GM23338 (cell line): ENCODE measurements at regions not wholly inside any gene's neighbourhood (a gene's known extent, or its start where the extent isn't known, plus 50 kb on each side); places are given as distances from the start of the nearest gene placed in this dataset.

Experiments used
- EZH2phosphoT487 ChIP-seq: fragments of 200-600 bp; sonication (generic); IDR thresholded peaks from one replicate; pipeline ENCODE4 v1.8.1; 2018; ENCODE audit warnings: antibody characterized with exemption; ENCODE audit not compliant: unreplicated experiment
- POLR2AphosphoS5 ChIP-seq: IDR thresholded peaks from 2 replicates; pipeline ENCODE4 v1.6.1; 2016; ENCODE audit warnings: antibody characterized with exemption, low read depth
- ZNF331 ChIP-seq: fragments of 250-450 bp; sonication (Bioruptor Pico); IDR thresholded peaks from 2 replicates; pipeline ENCODE4 v1.5.0; 2020; ENCODE audit warnings: low read depth, mild to moderate bottlenecking, moderate library complexity
- TF ChIP-seq, protein P1 (sequence below): fragments of 250-450 bp; sonication (Bioruptor Pico); IDR thresholded peaks from 2 replicates; pipeline ENCODE4 v1.5.0; 2020; ENCODE audit warnings: mild to moderate bottlenecking, moderate library complexity
- TF ChIP-seq, protein P2 (sequence below): IDR thresholded peaks from 2 replicates; pipeline ENCODE4 v1.6.1; 2016; ENCODE audit warnings: antibody characterized with exemption
- TF ChIP-seq, protein P3 (sequence below), 2 experiments: fragments of 200-600 bp in 1 of 2; sonication (generic) in 1 of 2; conservative IDR thresholded peaks; 2 replicates each; pipeline versions ENCODE4 v1.5.1 to v1.6.1; 2016 to 2017; ENCODE audit warnings: antibody characterized with exemption in 2 of 2, low read depth in 2 of 2, mild to moderate bottlenecking in 2 of 2, moderate library complexity in 1 of 2

GRCh38 chr16:86092586-86093480 lies 193.9 kb downstream of the IRF8 start (continued):
- TF ChIP-seq, protein P1, sequence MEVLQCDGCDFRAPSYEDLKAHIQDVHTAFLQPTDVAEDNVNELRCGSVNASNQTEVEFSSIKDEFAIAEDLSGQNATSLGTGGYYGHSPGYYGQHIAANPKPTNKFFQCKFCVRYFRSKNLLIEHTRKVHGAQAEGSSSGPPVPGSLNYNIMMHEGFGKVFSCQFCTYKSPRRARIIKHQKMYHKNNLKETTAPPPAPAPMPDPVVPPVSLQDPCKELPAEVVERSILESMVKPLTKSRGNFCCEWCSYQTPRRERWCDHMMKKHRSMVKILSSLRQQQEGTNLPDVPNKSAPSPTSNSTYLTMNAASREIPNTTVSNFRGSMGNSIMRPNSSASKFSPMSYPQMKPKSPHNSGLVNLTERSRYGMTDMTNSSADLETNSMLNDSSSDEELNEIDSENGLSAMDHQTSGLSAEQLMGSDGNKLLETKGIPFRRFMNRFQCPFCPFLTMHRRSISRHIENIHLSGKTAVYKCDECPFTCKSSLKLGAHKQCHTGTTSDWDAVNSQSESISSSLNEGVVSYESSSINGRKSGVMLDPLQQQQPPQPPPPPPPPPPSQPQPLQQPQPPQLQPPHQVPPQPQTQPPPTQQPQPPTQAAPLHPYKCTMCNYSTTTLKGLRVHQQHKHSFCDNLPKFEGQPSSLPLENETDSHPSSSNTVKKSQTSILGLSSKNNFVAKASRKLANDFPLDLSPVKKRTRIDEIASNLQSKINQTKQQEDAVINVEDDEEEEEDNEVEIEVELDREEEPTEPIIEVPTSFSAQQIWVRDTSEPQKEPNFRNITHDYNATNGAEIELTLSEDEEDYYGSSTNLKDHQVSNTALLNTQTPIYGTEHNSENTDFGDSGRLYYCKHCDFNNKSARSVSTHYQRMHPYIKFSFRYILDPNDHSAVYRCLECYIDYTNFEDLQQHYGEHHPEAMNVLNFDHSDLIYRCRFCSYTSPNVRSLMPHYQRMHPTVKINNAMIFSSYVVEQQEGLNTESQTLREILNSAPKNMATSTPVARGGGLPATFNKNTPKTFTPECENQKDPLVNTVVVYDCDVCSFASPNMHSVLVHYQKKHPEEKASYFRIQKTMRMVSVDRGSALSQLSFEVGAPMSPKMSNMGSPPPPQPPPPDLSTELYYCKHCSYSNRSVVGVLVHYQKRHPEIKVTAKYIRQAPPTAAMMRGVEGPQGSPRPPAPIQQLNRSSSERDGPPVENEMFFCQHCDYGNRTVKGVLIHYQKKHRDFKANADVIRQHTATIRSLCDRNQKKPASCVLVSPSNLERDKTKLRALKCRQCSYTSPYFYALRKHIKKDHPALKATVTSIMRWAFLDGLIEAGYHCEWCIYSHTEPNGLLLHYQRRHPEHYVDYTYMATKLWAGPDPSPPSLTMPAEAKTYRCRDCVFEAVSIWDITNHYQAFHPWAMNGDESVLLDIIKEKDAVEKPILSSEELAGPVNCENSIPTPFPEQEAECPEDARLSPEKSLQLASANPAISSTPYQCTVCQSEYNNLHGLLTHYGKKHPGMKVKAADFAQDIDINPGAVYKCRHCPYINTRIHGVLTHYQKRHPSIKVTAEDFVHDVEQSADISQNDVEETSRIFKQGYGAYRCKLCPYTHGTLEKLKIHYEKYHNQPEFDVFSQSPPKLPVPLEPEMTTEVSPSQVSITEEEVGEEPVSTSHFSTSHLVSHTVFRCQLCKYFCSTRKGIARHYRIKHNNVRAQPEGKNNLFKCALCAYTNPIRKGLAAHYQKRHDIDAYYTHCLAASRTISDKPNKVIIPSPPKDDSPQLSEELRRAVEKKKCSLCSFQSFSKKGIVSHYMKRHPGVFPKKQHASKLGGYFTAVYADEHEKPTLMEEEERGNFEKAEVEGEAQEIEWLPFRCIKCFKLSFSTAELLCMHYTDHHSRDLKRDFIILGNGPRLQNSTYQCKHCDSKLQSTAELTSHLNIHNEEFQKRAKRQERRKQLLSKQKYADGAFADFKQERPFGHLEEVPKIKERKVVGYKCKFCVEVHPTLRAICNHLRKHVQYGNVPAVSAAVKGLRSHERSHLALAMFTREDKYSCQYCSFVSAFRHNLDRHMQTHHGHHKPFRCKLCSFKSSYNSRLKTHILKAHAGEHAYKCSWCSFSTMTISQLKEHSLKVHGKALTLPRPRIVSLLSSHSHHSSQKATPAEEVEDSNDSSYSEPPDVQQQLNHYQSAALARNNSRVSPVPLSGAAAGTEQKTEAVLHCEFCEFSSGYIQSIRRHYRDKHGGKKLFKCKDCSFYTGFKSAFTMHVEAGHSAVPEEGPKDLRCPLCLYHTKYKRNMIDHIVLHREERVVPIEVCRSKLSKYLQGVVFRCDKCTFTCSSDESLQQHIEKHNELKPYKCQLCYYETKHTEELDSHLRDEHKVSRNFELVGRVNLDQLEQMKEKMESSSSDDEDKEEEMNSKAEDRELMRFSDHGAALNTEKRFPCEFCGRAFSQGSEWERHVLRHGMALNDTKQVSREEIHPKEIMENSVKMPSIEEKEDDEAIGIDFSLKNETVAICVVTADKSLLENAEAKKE (CRISPR knock-in tag): no peak
- TF ChIP-seq EZH2phosphoT487 (no peak), ZNF331 (CRISPR knock-in tag) (no peak), POLR2AphosphoS5 (no peak)
- TF ChIP-seq, protein P2, sequence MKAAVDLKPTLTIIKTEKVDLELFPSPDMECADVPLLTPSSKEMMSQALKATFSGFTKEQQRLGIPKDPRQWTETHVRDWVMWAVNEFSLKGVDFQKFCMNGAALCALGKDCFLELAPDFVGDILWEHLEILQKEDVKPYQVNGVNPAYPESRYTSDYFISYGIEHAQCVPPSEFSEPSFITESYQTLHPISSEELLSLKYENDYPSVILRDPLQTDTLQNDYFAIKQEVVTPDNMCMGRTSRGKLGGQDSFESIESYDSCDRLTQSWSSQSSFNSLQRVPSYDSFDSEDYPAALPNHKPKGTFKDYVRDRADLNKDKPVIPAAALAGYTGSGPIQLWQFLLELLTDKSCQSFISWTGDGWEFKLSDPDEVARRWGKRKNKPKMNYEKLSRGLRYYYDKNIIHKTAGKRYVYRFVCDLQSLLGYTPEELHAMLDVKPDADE: no peak
- TF ChIP-seq, protein P3, sequence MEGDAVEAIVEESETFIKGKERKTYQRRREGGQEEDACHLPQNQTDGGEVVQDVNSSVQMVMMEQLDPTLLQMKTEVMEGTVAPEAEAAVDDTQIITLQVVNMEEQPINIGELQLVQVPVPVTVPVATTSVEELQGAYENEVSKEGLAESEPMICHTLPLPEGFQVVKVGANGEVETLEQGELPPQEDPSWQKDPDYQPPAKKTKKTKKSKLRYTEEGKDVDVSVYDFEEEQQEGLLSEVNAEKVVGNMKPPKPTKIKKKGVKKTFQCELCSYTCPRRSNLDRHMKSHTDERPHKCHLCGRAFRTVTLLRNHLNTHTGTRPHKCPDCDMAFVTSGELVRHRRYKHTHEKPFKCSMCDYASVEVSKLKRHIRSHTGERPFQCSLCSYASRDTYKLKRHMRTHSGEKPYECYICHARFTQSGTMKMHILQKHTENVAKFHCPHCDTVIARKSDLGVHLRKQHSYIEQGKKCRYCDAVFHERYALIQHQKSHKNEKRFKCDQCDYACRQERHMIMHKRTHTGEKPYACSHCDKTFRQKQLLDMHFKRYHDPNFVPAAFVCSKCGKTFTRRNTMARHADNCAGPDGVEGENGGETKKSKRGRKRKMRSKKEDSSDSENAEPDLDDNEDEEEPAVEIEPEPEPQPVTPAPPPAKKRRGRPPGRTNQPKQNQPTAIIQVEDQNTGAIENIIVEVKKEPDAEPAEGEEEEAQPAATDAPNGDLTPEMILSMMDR (conservative IDR thresholded peaks at IDR 0.05; ENCODE audit: low read depth in 2 of 2): no peak
